Muscle of leg (tissue), 3 donors: ENCODE measurements at regions not wholly inside any gene's neighbourhood (a gene's known extent, or its start where the extent isn't known, plus 50 kb on each side); places are given as distances from the start of the nearest gene placed in this dataset.

Source experiments
- DNase-seq: peaks from one replicate; pipeline ENCODE4 v3.0.0; 2013
- H3K27ac ChIP-seq: one replicate; pipeline ENCODE4 v1.5.1; 2013; ENCODE audit warnings: mild to moderate bottlenecking, low read length, control low read depth
- H3K27me3 ChIP-seq: one replicate; pipeline ENCODE4 v1.6.1; 2013; ENCODE audit warnings: low read length; ENCODE audit not compliant: control insufficient read depth, insufficient read depth
- H3K36me3 ChIP-seq: one replicate; pipeline ENCODE4 v1.6.1; 2013; ENCODE audit warnings: low read length; ENCODE audit not compliant: control insufficient read depth, insufficient read depth
- H3K4me1 ChIP-seq: one replicate; pipeline ENCODE4 v1.6.1; 2013; ENCODE audit warnings: low read length; ENCODE audit not compliant: control insufficient read depth, insufficient read depth
- H3K4me3 ChIP-seq: one replicate; pipeline ENCODE4 v1.5.1; 2013; ENCODE audit warnings: low read length, control low read depth
- H3K9me3 ChIP-seq: replicated peaks from 2 replicates; pipeline ENCODE4 v1.6.1; 2013; ENCODE audit warnings: low read depth, low read length; ENCODE audit not compliant: control insufficient read depth
- WGBS: methylation state at CpG from one replicate; pipeline ENCODE4 v1.1.5; 2013; ENCODE audit warnings: missing lambda C conversion rate; ENCODE audit not compliant: insufficient coverage; 5-methylcytosine and 5-hydroxymethylcytosine counted together

GRCh38 chr20:11001302-11001701 lies 327.5 kb upstream of the JAG1 start:
- Histone ChIP-seq H3K9me3 (no peaks in the 10 kb centered on the region), H3K27ac (no peak overlapping the region)

GRCh38 chr20:11001764-11002540 lies 328.2 kb upstream of the JAG1 start:
- no peaks in the 10 kb centered on the region for H3K36me3 ChIP-seq
- 74% methylated on average over 4 of the region's 12 CpGs for WGBS
- no peak overlapping the region for H3K4me3 ChIP-seq
- no peak overlapping the region for H3K27ac ChIP-seq
- peaks cover 6% of the 10 kb centered on the region for H3K4me1 ChIP-seq
- DNase-seq = no peak
- H3K9me3 ChIP-seq = peaks cover 2% of the 10 kb centered on the region
- H3K27me3 ChIP-seq = no peaks in the 10 kb centered on the region

More at GRCh38 chr20:11001302-11001701, 327.5 kb upstream of the JAG1 start:
- Histone ChIP-seq H3K36me3 (no peaks in the 10 kb centered on the region), H3K27me3 (no peaks in the 10 kb centered on the region), H3K4me3 (no peak overlapping the region), H3K4me1 (peaks cover 6% of the 10 kb centered on the region)
- DNase-seq = no peak
- WGBS = no CpG with 5 or more reads among the region's 4 CpGs

- Histone ChIP-seq H3K4me3 (no peak overlapping the region), H3K4me1 (peaks cover 6% of the 10 kb centered on the region), H3K27me3 (no peaks in the 10 kb centered on the region), H3K27ac (no peak overlapping the region), H3K36me3 (no peaks in the 10 kb centered on the region), H3K9me3 (peaks cover 2% of the 10 kb centered on the region)
- 80% methylated on average over 1 of the region's 2 CpGs for WGBS
- no peak for DNase-seq
Observed at GRCh38 chr20:11003341-11003740, 329.5 kb upstream of the JAG1 start.

- no peaks in the 10 kb centered on the region for H3K36me3 ChIP-seq
- DNase-seq = no peak
- H3K4me3 ChIP-seq = no peak overlapping the region
- no peak overlapping the region for H3K27ac ChIP-seq
- H3K9me3 ChIP-seq = peaks cover 2% of the 10 kb centered on the region
- H3K27me3 ChIP-seq = no peaks in the 10 kb centered on the region
- 17% methylated on average over 1 of the region's 7 CpGs for WGBS
- H3K4me1 ChIP-seq = no peaks in the 10 kb centered on the region
Observed at GRCh38 chr20:11008444-11009033, 334.7 kb upstream of the JAG1 start.

DNA sequence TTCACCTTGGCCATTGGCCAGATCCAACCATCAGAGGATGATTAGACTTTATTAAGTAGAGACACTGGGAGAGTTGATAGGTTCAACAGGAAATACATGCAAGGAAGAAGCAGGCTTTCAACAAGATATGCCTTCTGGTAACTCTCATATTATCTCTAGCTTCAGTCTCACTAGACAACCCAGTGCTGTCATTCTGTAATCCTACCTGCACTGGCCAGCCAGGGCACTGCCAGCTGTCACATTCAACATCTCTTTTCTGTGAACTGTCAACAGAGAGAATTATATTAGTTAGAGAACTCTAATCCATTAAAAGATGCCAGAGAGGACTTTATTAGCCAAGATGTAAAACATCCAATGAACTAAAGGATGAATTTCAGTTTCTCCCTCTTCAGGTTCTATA lies 337.9 kb upstream of the JAG1 start:
- Histone ChIP-seq H3K27ac (no peak overlapping the region), H3K9me3 (peaks cover 2% of the 10 kb centered on the region), H3K4me3 (no peak overlapping the region), H3K4me1 (no peaks in the 10 kb centered on the region), H3K36me3 (no peaks in the 10 kb centered on the region), H3K27me3 (no peaks in the 10 kb centered on the region)
- DNase-seq = no peak

GRCh38 chr20:11012975-11013374 lies 339.2 kb upstream of the JAG1 start:
- Histone ChIP-seq H3K4me1 (no peaks in the 10 kb centered on the region), H3K36me3 (no peaks in the 10 kb centered on the region), H3K9me3 (no peaks in the 10 kb centered on the region), H3K27me3 (no peaks in the 10 kb centered on the region), H3K27ac (peak overlapping the region; percentile 8), H3K4me3 (no peak overlapping the region)
- WGBS = no CpG with 5 or more reads among the region's 2 CpGs
- peak; percentile 91 for DNase-seq

DNA sequence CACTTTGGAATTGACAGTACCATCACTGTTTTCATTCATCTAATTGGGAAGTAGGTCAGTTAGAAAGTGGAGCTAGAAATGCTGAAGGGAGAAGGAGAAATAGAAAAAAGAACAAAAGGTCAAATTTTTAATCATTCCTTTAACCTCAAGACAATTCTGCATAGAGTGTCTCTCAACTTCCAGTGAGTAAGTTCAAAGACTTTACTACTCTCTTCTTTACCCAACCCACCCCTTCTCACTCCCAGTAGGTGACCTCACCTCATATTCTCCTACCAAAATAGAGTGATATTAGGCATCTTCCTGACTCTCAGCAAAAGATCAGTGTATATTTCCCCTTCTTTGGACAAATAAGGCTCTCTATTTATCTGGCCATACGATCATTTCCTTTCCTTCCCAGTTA lies 340.0 kb upstream of the JAG1 start:
- WGBS = 60% methylated on average over 1 of the region's 1 CpG
- no peak for DNase-seq
- no peak overlapping the region for H3K4me3 ChIP-seq
- H3K36me3 ChIP-seq = no peaks in the 10 kb centered on the region
- H3K4me1 ChIP-seq = no peaks in the 10 kb centered on the region
- H3K27ac ChIP-seq = no peak overlapping the region
- no peaks in the 10 kb centered on the region for H3K9me3 ChIP-seq
- no peaks in the 10 kb centered on the region for H3K27me3 ChIP-seq

DNA sequence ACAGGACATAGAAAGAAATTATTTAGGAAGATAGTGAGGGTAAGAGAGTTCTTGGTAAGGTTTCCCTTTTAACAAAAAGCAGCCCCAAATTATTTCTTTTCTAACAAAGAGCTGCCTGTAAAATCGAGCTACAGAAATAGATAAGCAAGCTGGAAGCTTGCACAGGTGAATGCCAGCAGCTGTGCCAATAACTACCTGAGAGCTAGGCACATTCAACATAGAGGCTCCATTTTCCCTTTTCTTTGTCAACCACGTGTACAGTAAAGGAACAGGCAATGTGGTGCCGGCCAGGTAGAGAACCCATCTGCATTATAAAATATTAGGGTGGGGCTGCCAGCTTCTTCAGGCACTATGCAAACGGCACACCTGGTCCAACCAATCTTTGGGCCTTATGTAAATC lies 341.6 kb upstream of the JAG1 start:
- DNase-seq = no peak
- Histone ChIP-seq H3K9me3 (no peaks in the 10 kb centered on the region), H3K27me3 (no peaks in the 10 kb centered on the region), H3K36me3 (no peaks in the 10 kb centered on the region), H3K27ac (no peak overlapping the region), H3K4me1 (no peaks in the 10 kb centered on the region), H3K4me3 (no peak overlapping the region)
- 90% methylated on average over 3 of the region's 4 CpGs for WGBS

GRCh38 chr20:11017446-11017845 lies 343.6 kb upstream of the JAG1 start:
- H3K9me3 ChIP-seq = no peaks in the 10 kb centered on the region
- no peaks in the 10 kb centered on the region for H3K36me3 ChIP-seq
- no peaks in the 10 kb centered on the region for H3K27me3 ChIP-seq
- no peak for DNase-seq
- no CpG with 5 or more reads among the region's 4 CpGs for WGBS
- no peak overlapping the region for H3K27ac ChIP-seq
- H3K4me3 ChIP-seq = no peak overlapping the region
- no peaks in the 10 kb centered on the region for H3K4me1 ChIP-seq

DNA sequence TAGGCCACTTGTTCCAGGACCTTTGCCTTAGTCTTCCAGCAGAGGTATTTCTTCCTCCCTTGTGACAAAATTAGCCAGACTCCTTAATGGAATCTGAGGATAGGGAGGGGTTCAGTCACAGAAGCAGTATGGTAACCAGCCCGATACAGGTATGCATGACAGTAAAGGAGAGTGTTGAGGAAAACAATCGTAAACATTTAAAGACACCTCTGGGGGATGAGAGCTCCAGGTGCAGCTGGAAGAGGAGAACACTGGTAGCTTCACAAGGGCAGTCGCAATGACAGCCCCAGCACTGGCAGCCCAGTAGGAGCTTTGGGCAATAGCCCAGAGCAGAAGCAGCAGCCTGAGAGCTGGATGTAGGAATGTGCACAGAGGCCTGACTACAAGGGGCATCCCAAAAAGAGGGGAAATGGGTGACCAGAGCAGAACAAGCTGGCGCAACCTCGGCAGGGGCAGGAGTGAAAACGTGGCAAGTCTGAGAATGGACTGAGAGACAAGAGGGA lies 344.9 kb upstream of the JAG1 start:
- no peak for DNase-seq
- no peaks in the 10 kb centered on the region for H3K9me3 ChIP-seq
- no peaks in the 10 kb centered on the region for H3K27me3 ChIP-seq
- H3K36me3 ChIP-seq = no peaks in the 10 kb centered on the region
- H3K4me3 ChIP-seq = no peak overlapping the region
- no peak overlapping the region for H3K27ac ChIP-seq
- whole genome bisulfite sequencing = 72% methylated on average over 6 of the region's 6 CpGs
- no peaks in the 10 kb centered on the region for H3K4me1 ChIP-seq
